B cell (primary cell): ENCODE measurements at regions not wholly inside any gene's neighbourhood (a gene's known extent, or its start where the extent isn't known, plus 50 kb on each side); places are given as distances from the start of the nearest gene placed in this dataset.

Experiments used
- ATAC-seq: fragments of 200-7000 bp; cut with Tn5 transposase; one replicate; pipeline ENCODE4 v1.10.0; 2021; ENCODE audit warnings: low read depth, mild to moderate bottlenecking, moderate number of reproducible peaks, moderate library complexity
- CTCF ChIA-PET: fragments of 350-600 bp; sonication (Branson Sonifier 250); formaldehyde crosslinking; loops from one replicate; lab custom pipeline; 2021; ENCODE audit warnings: antibody characterized with exemption, inconsistent platforms; lab: Charles Lee
- POLR2A ChIA-PET: fragments of 350-600 bp; sonication (Branson Sonifier 250); formaldehyde crosslinking; loops from one replicate; lab custom pipeline; 2021; ENCODE audit warnings: antibody characterized with exemption; lab: Charles Lee
- DNase-seq: peaks from one replicate; pipeline ENCODE4 v3.0.0; 2013
- H2AFZ ChIP-seq: 2 replicates; pipeline ENCODE4 v1.6.1; 2012; ENCODE audit warnings: mild to moderate bottlenecking, low read depth, low read length; ENCODE audit not compliant: insufficient read depth, poor library complexity, severe bottlenecking
- H3K27ac ChIP-seq, 2 donors: 1 replicate in 1 of 2; 2 replicates in 1 of 2; pipeline ENCODE4 v1.5.1; 2012 to 2013; ENCODE audit warnings: low read length in 2 of 2, mild to moderate bottlenecking in 2 of 2, moderate library complexity in 1 of 2
- H3K27me3 ChIP-seq, 4 experiments: fragments of 200-600 bp in 1 of 4; sonication (generic) in 1 of 4; replicated peaks in 1 of 4; 1 replicate in 2 of 4; 2 replicates in 2 of 4; pipeline versions ENCODE4 v1.6.1 to v1.7.0; 2013 to 2016; ENCODE audit warnings: low read length in 3 of 4, mild to moderate bottlenecking in 2 of 4, mixed read lengths in 1 of 4, moderate library complexity in 1 of 4; ENCODE audit not compliant: insufficient read depth in 4 of 4, control insufficient read depth in 3 of 4; ENCODE audit errors: control extremely low read depth in 1 of 4
- H3K36me3 ChIP-seq, 2 experiments: replicated peaks in 1 of 2; 1 replicate in 1 of 2; 2 replicates in 1 of 2; pipeline versions ENCODE4 v1.6.1 to v1.7.1; 2013; ENCODE audit warnings: low read length in 1 of 2; ENCODE audit not compliant: insufficient read depth in 2 of 2, control insufficient read depth in 1 of 2; ENCODE audit errors: control extremely low read depth in 1 of 2, extremely low read depth in 1 of 2
- H3K4me1 ChIP-seq, 2 donors: fragments of 200-600 bp in 1 of 2; sonication (generic) in 1 of 2; 1 replicate in 1 of 2; 2 replicates in 1 of 2; pipeline versions ENCODE4 v1.5.1 to v1.6.1; 2013 to 2017; ENCODE audit warnings: low read length in 2 of 2; ENCODE audit not compliant: control insufficient read depth in 2 of 2, insufficient read depth in 2 of 2
- H3K4me2 ChIP-seq: replicated peaks from 2 replicates; pipeline ENCODE3; 2012; ENCODE audit warnings: mild to moderate bottlenecking, low read depth, low read length; ENCODE audit not compliant: poor library complexity, severe bottlenecking
- H3K4me3 ChIP-seq, 5 experiments: fragments of 200-600 bp in 1 of 5; sonication (generic) in 1 of 5; 1 replicate in 3 of 5; 2 replicates in 2 of 5; pipeline versions ENCODE4 v1.5.1 to v1.7.0; 2011 to 2016; ENCODE audit warnings: low read length in 4 of 5, mild to moderate bottlenecking in 4 of 5, low read depth in 2 of 5, control low read depth in 1 of 5, moderate library complexity in 1 of 5; ENCODE audit not compliant: insufficient read depth in 1 of 5; ENCODE audit errors: control extremely low read depth in 1 of 5, extremely low read depth in 1 of 5
- H3K79me2 ChIP-seq: fragments of 200-600 bp; sonication (generic); one replicate; pipeline ENCODE4 v1.6.0; 2016; ENCODE audit warnings: low read length; ENCODE audit not compliant: control insufficient read depth, insufficient read depth
- H3K9ac ChIP-seq: fragments of 200-600 bp; sonication (generic); 2 replicates; pipeline ENCODE4 v1.6.1; 2017; ENCODE audit warnings: mild to moderate bottlenecking, low read length, moderate library complexity
- H3K9me3 ChIP-seq, 3 donors: one replicate each; pipeline versions ENCODE4 v1.6.1 to v1.7.1; 2013; ENCODE audit warnings: low read length in 2 of 3; ENCODE audit not compliant: control insufficient read depth in 2 of 3, insufficient read depth in 1 of 3; ENCODE audit errors: control extremely low read depth in 1 of 3
- H4K20me1 ChIP-seq: 2 replicates; pipeline ENCODE4 v1.6.0; 2012; ENCODE audit warnings: mild to moderate bottlenecking, low read length; ENCODE audit not compliant: insufficient read depth, control insufficient read depth, poor library complexity, severe bottlenecking
- H3K27ac Mint-ChIP-seq: one replicate; pipeline ENCODE4 v1.8.0; 2021; ENCODE audit warnings: mixed read lengths
- H3K27me3 Mint-ChIP-seq: one replicate; pipeline ENCODE4 v1.8.0; 2021; ENCODE audit warnings: mixed read lengths
- H3K4me1 Mint-ChIP-seq: one replicate; pipeline ENCODE4 v1.8.0; 2021; ENCODE audit warnings: mixed read lengths
- H3K4me3 Mint-ChIP-seq: one replicate; pipeline ENCODE4 v1.8.0; 2021; ENCODE audit warnings: mixed read lengths
- H3K9me3 Mint-ChIP-seq: one replicate; pipeline ENCODE4 v1.8.0; 2022; ENCODE audit warnings: mixed read lengths; ENCODE audit not compliant: insufficient read depth
- EZH2 ChIP-seq: IDR thresholded peaks from 2 replicates; pipeline ENCODE4 v1.6.1; 2012; ENCODE audit warnings: borderline replicate concordance, low read depth, mild to moderate bottlenecking, moderate library complexity, low read length; ENCODE audit not compliant: insufficient read depth, poor library complexity, severe bottlenecking
- WGBS: methylation state at CpG from one replicate; pipeline ENCODE4 v1.1.5; 2013; ENCODE audit warnings: missing lambda C conversion rate; ENCODE audit not compliant: insufficient coverage; 5-methylcytosine and 5-hydroxymethylcytosine counted together
- intact Hi-C: fragments of 100-400 bp; cut with micrococcal nuclease; formaldehyde crosslinking; loops from one replicate; pipeline ENCODE4 v1.10.0; 2022
- TF ChIP-seq, protein P1 (sequence below): fragments of 200-600 bp; IDR thresholded peaks from one replicate; pipeline ENCODE4 v1.8.0; 2022; ENCODE audit warnings: antibody characterized with exemption, mild to moderate bottlenecking

DNA sequence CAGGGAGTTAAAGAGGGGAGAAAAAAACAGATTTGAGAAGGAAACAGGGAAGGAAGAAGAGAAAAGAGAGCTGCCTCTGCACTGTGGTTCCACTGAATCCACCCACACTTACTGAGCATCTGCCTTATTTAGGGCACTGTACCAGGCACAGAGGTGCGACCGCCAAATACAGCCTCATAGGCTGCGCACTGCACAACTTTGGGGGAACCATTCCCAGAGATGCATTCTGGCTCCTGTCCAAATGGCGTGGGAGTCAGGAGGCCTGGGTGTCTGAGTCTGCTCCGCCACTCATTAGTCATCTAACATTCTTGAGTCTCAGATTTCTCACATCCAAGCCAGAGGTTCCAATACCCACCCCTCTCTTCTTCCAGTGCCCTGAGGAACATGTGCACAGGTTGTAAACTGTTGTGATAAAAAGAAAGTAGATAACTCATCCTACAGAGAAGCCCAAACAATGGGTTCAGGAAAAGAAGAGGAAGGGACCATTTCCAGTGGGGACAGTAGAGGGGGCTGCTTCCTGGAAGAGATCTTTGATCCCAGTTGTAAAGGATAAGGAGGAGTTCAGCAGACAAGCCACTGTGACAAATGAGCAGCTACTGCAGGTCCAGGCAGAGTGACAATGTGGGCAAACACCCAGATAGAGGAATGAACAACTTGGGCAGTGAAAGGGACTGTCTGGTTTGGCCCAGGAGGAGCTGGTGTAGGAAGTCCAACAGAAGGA is 254.6 kb downstream of the UACA start:
- no peaks in the 10 kb centered on the region for H3K36me3 ChIP-seq
- H3K4me2 ChIP-seq: no peak overlapping the region
- intact Hi-C loops: no loop called here
- H3K79me2 ChIP-seq: no peaks in the 10 kb centered on the region
- Mint-ChIP-seq H3K27me3 (no peaks in the 10 kb centered on the region), H3K27ac (no peak overlapping the region), H3K4me3 (no peak overlapping the region), H3K4me1 (peaks cover 48% of the 10 kb centered on the region), H3K9me3 (peaks cover 9% of the 10 kb centered on the region)
- no peaks in the 10 kb centered on the region for H4K20me1 ChIP-seq
- H3K9me3 ChIP-seq: peaks cover 0 to 20% (median 18%) of the 10 kb centered on the region in 3 donors
- H3K27ac ChIP-seq: no peak overlapping the region
- no peak overlapping the region for H2AFZ ChIP-seq
- ATAC-seq (no peak), DNase-seq (no peak)
- H3K4me1 ChIP-seq: peaks cover 28 to 45% of the 10 kb centered on the region in 2 donors
- 74% methylated on average over 5 of the region's 5 CpGs for WGBS
- H3K9ac ChIP-seq: no peak overlapping the region
- H3K4me3 ChIP-seq: no peak overlapping the region
- POLR2A ChIA-PET: interaction anchor here (0.7 kb wide), 1 partner anchor 42 kb away, joined by 8 read pairs; no protein-coding TSS in a partner anchor
- no peaks in the 10 kb centered on the region for H3K27me3 ChIP-seq
- TF ChIP-seq, protein P1, sequence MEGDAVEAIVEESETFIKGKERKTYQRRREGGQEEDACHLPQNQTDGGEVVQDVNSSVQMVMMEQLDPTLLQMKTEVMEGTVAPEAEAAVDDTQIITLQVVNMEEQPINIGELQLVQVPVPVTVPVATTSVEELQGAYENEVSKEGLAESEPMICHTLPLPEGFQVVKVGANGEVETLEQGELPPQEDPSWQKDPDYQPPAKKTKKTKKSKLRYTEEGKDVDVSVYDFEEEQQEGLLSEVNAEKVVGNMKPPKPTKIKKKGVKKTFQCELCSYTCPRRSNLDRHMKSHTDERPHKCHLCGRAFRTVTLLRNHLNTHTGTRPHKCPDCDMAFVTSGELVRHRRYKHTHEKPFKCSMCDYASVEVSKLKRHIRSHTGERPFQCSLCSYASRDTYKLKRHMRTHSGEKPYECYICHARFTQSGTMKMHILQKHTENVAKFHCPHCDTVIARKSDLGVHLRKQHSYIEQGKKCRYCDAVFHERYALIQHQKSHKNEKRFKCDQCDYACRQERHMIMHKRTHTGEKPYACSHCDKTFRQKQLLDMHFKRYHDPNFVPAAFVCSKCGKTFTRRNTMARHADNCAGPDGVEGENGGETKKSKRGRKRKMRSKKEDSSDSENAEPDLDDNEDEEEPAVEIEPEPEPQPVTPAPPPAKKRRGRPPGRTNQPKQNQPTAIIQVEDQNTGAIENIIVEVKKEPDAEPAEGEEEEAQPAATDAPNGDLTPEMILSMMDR: no peak
- TF ChIP-seq EZH2: no peak
- CTCF ChIA-PET: interaction anchor here (1.2 to 4.8 kb wide), 5 partner anchors 14 to 1033 kb away, joined by 3 to 18 read pairs (median 4); no protein-coding TSS in a partner anchor

DNA sequence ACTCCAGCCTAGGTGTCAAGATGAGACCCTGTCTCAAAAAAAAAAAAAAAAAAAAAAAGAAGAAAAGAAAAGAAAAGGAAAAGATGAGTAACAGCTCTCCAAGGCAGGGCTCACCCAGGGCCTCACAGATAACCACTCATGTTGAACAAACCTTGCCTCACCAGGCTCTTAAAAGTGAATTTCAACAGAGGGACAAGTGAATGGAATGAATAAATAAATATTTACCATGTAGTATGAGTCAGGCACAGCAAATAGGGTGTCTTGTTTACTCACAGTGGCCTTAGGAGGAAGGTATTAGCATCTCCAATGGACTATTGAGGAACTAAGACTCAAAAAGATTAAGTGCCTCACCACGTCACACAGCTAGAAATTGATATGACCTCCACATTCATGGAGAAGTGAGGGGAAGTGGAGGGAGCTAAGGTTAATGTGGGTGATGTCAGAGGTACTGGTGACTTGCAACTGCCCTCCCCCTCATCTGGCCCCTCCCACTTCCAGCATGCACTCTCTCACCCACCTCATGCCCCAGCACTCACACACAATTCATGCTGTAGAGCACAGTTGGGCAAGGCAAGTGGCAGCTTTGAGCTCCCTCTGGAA is 255.5 kb downstream of the UACA start:
- DNase-seq (peak; percentile 38), ATAC-seq (no peak)
- no peaks in the 10 kb centered on the region for H3K27me3 Mint-ChIP-seq
- no peak overlapping the region for H3K4me2 ChIP-seq
- WGBS: no CpG with 5 or more reads among the region's 1 CpG
- no peak overlapping the region for H2AFZ ChIP-seq
- no peak overlapping the region for H3K4me3 ChIP-seq
- no peak overlapping the region for H3K9ac ChIP-seq
- H3K27ac ChIP-seq: no peak overlapping the region
- H3K36me3 ChIP-seq: no peaks in the 10 kb centered on the region
- intact Hi-C loops: no loop called here
- no peaks in the 10 kb centered on the region for H4K20me1 ChIP-seq
- TF ChIP-seq, protein P1: no peak
- TF ChIP-seq EZH2: no peak
- no peaks in the 10 kb centered on the region for H3K79me2 ChIP-seq
- H3K9me3 ChIP-seq: peaks cover 0 to 20% (median 17%) of the 10 kb centered on the region in 3 donors
- no peaks in the 10 kb centered on the region for H3K27me3 ChIP-seq
- no peak overlapping the region for H3K27ac Mint-ChIP-seq
- no peak overlapping the region for H3K4me3 Mint-ChIP-seq
- POLR2A ChIA-PET: interaction anchor here (0.6 to 1.1 kb wide), 3 partner anchors 19 to 415 kb away, joined by 3 to 8 read pairs (median 5); no protein-coding TSS in a partner anchor
- H3K4me1 ChIP-seq: peaks cover 37 to 54% of the 10 kb centered on the region in 2 donors
- H3K4me1 Mint-ChIP-seq: peaks cover 56% of the 10 kb centered on the region
- H3K9me3 Mint-ChIP-seq: peaks cover 9% of the 10 kb centered on the region
- CTCF ChIA-PET: interaction anchor here (1.3 to 1.9 kb wide), 2 partner anchors 11 to 20 kb away, joined by 4 to 8 read pairs; no protein-coding TSS in a partner anchor
